ENCODE measurements at regions not wholly inside any gene's neighbourhood (a gene's known extent, or its start where the extent isn't known, plus 50 kb on each side); places are given as distances from the start of the nearest gene placed in this dataset.

GRCh38 chr3:46080969-46081345 lies 53.7 kb upstream of the XCR1 start:
- TF ChIP-seq CTCF (IDR thresholded peaks at IDR 0.05) (no peak), POLR2A (IDR thresholded peaks at IDR 0.05) (no peak)
